Renal cortex interstitium (tissue), 11 donors: ENCODE measurements at regions not wholly inside any gene's neighbourhood (a gene's known extent, or its start where the extent isn't known, plus 50 kb on each side); places are given as distances from the start of the nearest gene placed in this dataset.

Experiments used
- DNase-seq, 11 donors: peaks; one replicate each; pipeline ENCODE4 v3.0.0-alpha.2; 2013; ENCODE audit warnings: low read depth in 9 of 11, low spot score in 4 of 11; ENCODE audit errors: extremely low read depth in 1 of 11

- DNase-seq: no peak
Measured at GRCh38 chr12:30514666-30515065, 181.0 kb downstream of the IPO8 start.

GRCh38 chr12:30508205-30508967, 187.3 kb downstream of the IPO8 start:
- DNase-seq: no peak

- no peak for DNase-seq
Measured at GRCh38 chr12:30507576-30507975, 188.1 kb downstream of the IPO8 start.

- no peak for DNase-seq
Measured at GRCh38 chr12:30506411-30506810, 189.3 kb downstream of the IPO8 start.

GRCh38 chr12:30501718-30502117, 194.0 kb downstream of the IPO8 start:
- DNase-seq: no peak

- no peak for DNase-seq
Measured at GRCh38 chr12:30500532-30500931, 195.1 kb downstream of the IPO8 start.

GRCh38 chr12:30485230-30485890, 210.3 kb downstream of the IPO8 start:
- DNase-seq: no peak

- no peak for DNase-seq
Measured at GRCh38 chr12:30484658-30485057, 211.0 kb downstream of the IPO8 start.

- DNase-seq: no peak
Measured at GRCh38 chr12:30482650-30483049, 213.0 kb downstream of the IPO8 start.

GRCh38 chr12:30473274-30473673, 222.4 kb downstream of the IPO8 start:
- DNase-seq: no peak

GRCh38 chr12:30466093-30466585, 229.5 kb downstream of the IPO8 start:
- DNase-seq: no peak

- no peak for DNase-seq
Measured at GRCh38 chr12:30463636-30464035, 232.0 kb downstream of the IPO8 start.

- no peak for DNase-seq
Measured at GRCh38 chr12:30462249-30462648, 233.4 kb downstream of the IPO8 start.

- no peak for DNase-seq
Measured at GRCh38 chr12:30461026-30461615, 234.5 kb downstream of the IPO8 start.

- no peak for DNase-seq
Measured at GRCh38 chr12:30458453-30458852, 237.2 kb downstream of the IPO8 start.

- DNase-seq: no peak
Measured at GRCh38 chr12:30457621-30458289, 237.9 kb downstream of the IPO8 start.

GRCh38 chr12:30450872-30451271, 244.8 kb downstream of the IPO8 start:
- no peak for DNase-seq

GRCh38 chr12:30450226-30450625, 245.4 kb downstream of the IPO8 start:
- no peak for DNase-seq

GRCh38 chr12:30448038-30448437, 247.6 kb downstream of the IPO8 start:
- DNase-seq: no peak
